Keratinocyte (primary cell): ENCODE measurements at regions not wholly inside any gene's neighbourhood (a gene's known extent, or its start where the extent isn't known, plus 50 kb on each side); places are given as distances from the start of the nearest gene placed in this dataset.

ENCODE experiments used
- DNase-seq: peaks from one replicate; pipeline ENCODE4 v3.0.0-alpha.2; 2011; ENCODE audit warnings: low read depth, missing footprints, low spot score
- FAIRE-seq: peaks from 2 replicates; lab custom pipeline; 2011; peaks lifted over from hg19 to GRCh38; lab: Jason Lieb, UNC
- H2AFZ ChIP-seq: 2 replicates; pipeline ENCODE4 v1.6.0; 2012; ENCODE audit warnings: low read length, control low read depth, inconsistent platforms; ENCODE audit not compliant: control insufficient read depth
- H3K27ac ChIP-seq: 2 replicates; pipeline ENCODE4 v1.5.1; 2011; ENCODE audit warnings: low read length; ENCODE audit not compliant: control insufficient read depth, insufficient read depth
- H3K27me3 ChIP-seq: 3 replicates; pipeline ENCODE4 v1.6.0; 2011; ENCODE audit warnings: low read length; ENCODE audit not compliant: control insufficient read depth, insufficient read depth; ENCODE audit errors: extremely low read depth
- H3K36me3 ChIP-seq, 2 experiments: 2 replicates in 1 of 2; 3 replicates in 1 of 2; pipeline ENCODE4 v1.5.1; 2011; ENCODE audit warnings: low read length in 2 of 2, mild to moderate bottlenecking in 1 of 2; ENCODE audit not compliant: control insufficient read depth in 2 of 2, insufficient read depth in 2 of 2; ENCODE audit errors: extremely low read depth in 1 of 2
- H3K4me1 ChIP-seq: 3 replicates; pipeline ENCODE4 v1.5.1; 2011; ENCODE audit warnings: low read length; ENCODE audit not compliant: control insufficient read depth, insufficient read depth; ENCODE audit errors: extremely low read depth
- H3K4me2 ChIP-seq: 3 replicates; pipeline ENCODE4 v1.6.0; 2011; ENCODE audit warnings: low read depth, low read length; ENCODE audit not compliant: control insufficient read depth, insufficient read depth; ENCODE audit errors: extremely low read depth
- H3K4me3 ChIP-seq, 3 experiments: fragments of 200-600 bp in 1 of 3; sonication (generic) in 1 of 3; 2 replicates in 2 of 3; 3 replicates in 1 of 3; pipeline ENCODE4 v1.5.1; 2011 to 2016; ENCODE audit warnings: low read length in 3 of 3, mild to moderate bottlenecking in 3 of 3, control low read depth in 2 of 3, inconsistent platforms in 1 of 3, low read depth in 1 of 3, mixed read lengths in 1 of 3, mixed run types in 1 of 3, moderate library complexity in 1 of 3; ENCODE audit not compliant: control insufficient read depth in 2 of 3, insufficient read depth in 2 of 3; ENCODE audit errors: extremely low read depth in 1 of 3
- H3K79me2 ChIP-seq: 2 replicates; pipeline ENCODE4 v1.6.0; 2012; ENCODE audit warnings: low read length; ENCODE audit not compliant: control insufficient read depth, insufficient read depth
- H3K9ac ChIP-seq: 3 replicates; pipeline ENCODE4 v1.6.0; 2011; ENCODE audit warnings: low read length; ENCODE audit not compliant: control insufficient read depth, insufficient read depth; ENCODE audit errors: extremely low read depth
- H3K9me1 ChIP-seq: 3 replicates; pipeline ENCODE4 v1.6.0; 2011; ENCODE audit warnings: low read length; ENCODE audit not compliant: control insufficient read depth, insufficient read depth; ENCODE audit errors: extremely low read depth
- H3K9me3 ChIP-seq: 2 replicates; pipeline ENCODE4 v1.5.1; 2012; ENCODE audit warnings: low read depth, low read length; ENCODE audit not compliant: control insufficient read depth
- H4K20me1 ChIP-seq: 3 replicates; pipeline ENCODE4 v1.6.0; 2011; ENCODE audit warnings: low read length; ENCODE audit not compliant: control insufficient read depth, insufficient read depth; ENCODE audit errors: extremely low read depth
- EZH2 ChIP-seq: IDR thresholded peaks from one replicate; pipeline ENCODE4 v1.6.1; 2012; ENCODE audit warnings: inconsistent platforms, mild to moderate bottlenecking, low read length, moderate library complexity
- dilution Hi-C: fragments of 300-500 bp; cut with MboI; formaldehyde crosslinking; loops from one replicate; pipeline ENCODE4 v1.7.0; 2020; ENCODE audit warnings: low sequenced_read_pairs; ENCODE audit not compliant: extremely low pct_ligation_motif_present
- TF ChIP-seq, protein P1 (sequence below), 3 experiments: IDR thresholded peaks in 1 of 3; conservative IDR thresholded peaks in 1 of 3; optimal IDR thresholded peaks in 1 of 3; 2 replicates in 2 of 3; 3 replicates in 1 of 3; pipeline versions ENCODE3 to v1.5.1; 2011; ENCODE audit warnings: low read length in 3 of 3, mild to moderate bottlenecking in 3 of 3, moderate library complexity in 2 of 3, control low read depth in 1 of 3, inconsistent platforms in 1 of 3; ENCODE audit not compliant: insufficient read depth in 2 of 3; ENCODE audit errors: extremely low read depth in 1 of 3

DNA sequence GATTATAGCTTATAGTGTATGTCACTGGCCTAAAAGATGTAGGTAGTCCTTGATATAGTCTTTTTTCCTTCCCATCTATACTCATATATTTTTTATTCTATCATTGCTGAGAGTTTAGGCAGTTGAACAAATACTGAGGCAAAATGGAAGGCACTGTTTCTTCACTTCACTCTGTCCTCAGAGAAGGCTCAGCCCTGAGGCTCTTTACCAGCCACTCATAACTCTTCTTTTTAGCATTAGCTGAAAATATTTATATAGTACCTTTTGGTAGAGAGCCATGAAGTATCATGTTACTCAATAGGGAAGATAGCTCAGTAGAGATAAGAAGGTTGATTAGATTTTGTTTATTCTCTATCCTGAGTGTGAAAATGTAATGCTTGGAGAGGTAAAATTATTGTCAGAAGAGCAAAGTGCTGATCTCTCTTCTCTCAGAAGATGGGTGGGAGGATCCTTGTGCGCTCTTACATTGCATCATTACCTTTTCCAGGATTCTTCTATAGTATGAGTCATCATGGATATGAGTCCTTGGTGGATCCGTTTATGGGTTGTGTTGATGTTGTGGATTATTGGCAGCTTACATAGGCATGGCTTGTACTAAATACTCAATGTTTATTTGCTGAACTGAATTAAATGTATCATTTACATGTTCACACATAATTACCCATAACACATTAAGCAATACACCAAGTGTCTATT, 88.1 kb downstream of the ANXA1 start:
- DNase-seq (no peak), FAIRE-seq (no peak)
- H3K4me2 ChIP-seq, result no peak overlapping the region
- H3K4me1 ChIP-seq, result no peaks in the 10 kb centered on the region
- no peaks in the 10 kb centered on the region for H4K20me1 ChIP-seq
- no peak overlapping the region for H3K27ac ChIP-seq
- no peak overlapping the region for H2AFZ ChIP-seq
- no peaks in the 10 kb centered on the region for H3K36me3 ChIP-seq
- no peaks in the 10 kb centered on the region for H3K27me3 ChIP-seq
- no peaks in the 10 kb centered on the region for H3K9me1 ChIP-seq
- no peaks in the 10 kb centered on the region for H3K9me3 ChIP-seq
- no peaks in the 10 kb centered on the region for H3K79me2 ChIP-seq
- no peak overlapping the region for H3K9ac ChIP-seq
- TF ChIP-seq, protein P1, sequence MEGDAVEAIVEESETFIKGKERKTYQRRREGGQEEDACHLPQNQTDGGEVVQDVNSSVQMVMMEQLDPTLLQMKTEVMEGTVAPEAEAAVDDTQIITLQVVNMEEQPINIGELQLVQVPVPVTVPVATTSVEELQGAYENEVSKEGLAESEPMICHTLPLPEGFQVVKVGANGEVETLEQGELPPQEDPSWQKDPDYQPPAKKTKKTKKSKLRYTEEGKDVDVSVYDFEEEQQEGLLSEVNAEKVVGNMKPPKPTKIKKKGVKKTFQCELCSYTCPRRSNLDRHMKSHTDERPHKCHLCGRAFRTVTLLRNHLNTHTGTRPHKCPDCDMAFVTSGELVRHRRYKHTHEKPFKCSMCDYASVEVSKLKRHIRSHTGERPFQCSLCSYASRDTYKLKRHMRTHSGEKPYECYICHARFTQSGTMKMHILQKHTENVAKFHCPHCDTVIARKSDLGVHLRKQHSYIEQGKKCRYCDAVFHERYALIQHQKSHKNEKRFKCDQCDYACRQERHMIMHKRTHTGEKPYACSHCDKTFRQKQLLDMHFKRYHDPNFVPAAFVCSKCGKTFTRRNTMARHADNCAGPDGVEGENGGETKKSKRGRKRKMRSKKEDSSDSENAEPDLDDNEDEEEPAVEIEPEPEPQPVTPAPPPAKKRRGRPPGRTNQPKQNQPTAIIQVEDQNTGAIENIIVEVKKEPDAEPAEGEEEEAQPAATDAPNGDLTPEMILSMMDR (optimal IDR thresholded peaks at IDR 0.05 in 1 of 3, IDR thresholded peaks at IDR 0.05 in 1 of 3, conservative IDR thresholded peaks at IDR 0.05 in 1 of 3; ENCODE audit: extremely low read depth in 1 of 3, insufficient read depth in 2 of 3, low read length in 3 of 3), result no peak
- TF ChIP-seq EZH2, result no peak
- dilution Hi-C loops, result no loop called here
- H3K4me3 ChIP-seq, result no peak overlapping the region

- no peaks in the 10 kb centered on the region for H4K20me1 ChIP-seq
- H3K9ac ChIP-seq, result no peak overlapping the region
- no peak overlapping the region for H2AFZ ChIP-seq
- H3K27me3 ChIP-seq, result no peaks in the 10 kb centered on the region
- H3K9me1 ChIP-seq, result no peaks in the 10 kb centered on the region
- dilution Hi-C loops, result no loop called here
- H3K27ac ChIP-seq, result no peak overlapping the region
- DNase-seq (no peak), FAIRE-seq (no peak)
- no peaks in the 10 kb centered on the region for H3K4me1 ChIP-seq
- H3K36me3 ChIP-seq, result no peaks in the 10 kb centered on the region
- H3K4me3 ChIP-seq, result no peak overlapping the region
- no peak for TF ChIP-seq EZH2
- TF ChIP-seq, protein P1 (optimal IDR thresholded peaks at IDR 0.05 in 1 of 3, IDR thresholded peaks at IDR 0.05 in 1 of 3, conservative IDR thresholded peaks at IDR 0.05 in 1 of 3; ENCODE audit: extremely low read depth in 1 of 3, insufficient read depth in 2 of 3, low read length in 3 of 3), result no peak
- no peaks in the 10 kb centered on the region for H3K9me3 ChIP-seq
- H3K79me2 ChIP-seq, result no peaks in the 10 kb centered on the region
- no peak overlapping the region for H3K4me2 ChIP-seq
These were observed 91.4 kb downstream of the ANXA1 start for GRCh38 chr9:73243078-73243477.
